ENCODE measurements at regions not wholly inside any gene's neighbourhood (a gene's known extent, or its start where the extent isn't known, plus 50 kb on each side); places are given as distances from the start of the nearest gene placed in this dataset.

DNA sequence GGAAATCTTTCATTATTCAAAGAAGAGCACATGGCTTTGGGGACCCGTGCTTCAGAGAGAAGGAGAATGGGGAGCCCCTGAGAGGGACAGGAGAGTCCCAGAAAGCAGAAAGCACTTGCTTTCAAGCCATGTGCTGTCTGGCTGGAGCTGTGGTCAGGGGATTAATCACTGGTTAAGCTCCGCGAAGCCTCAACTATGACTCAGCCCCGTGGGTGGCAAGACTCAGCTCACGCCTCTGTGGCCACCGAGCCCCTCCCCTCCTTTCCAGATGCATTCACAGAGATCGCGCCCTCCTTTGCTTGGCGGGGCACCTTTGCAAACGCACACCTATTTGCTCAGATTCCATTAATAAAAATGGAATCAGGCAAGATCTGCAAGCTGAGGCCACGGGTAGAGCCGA, 202.9 kb upstream of the TCERG1L start:
- no peak overlapping the region for H3K4me2 ChIP-seq (ENCODE audit: low read length)
- no peaks in the 10 kb centered on the region for H3K36me3 ChIP-seq (ENCODE audit: control insufficient read depth, low read length)
- H3K27me3 ChIP-seq (ENCODE audit: control insufficient read depth, low read length), result no peaks in the 10 kb centered on the region
- H3K4me1 ChIP-seq (ENCODE audit: control insufficient read depth, low read length), result no peaks in the 10 kb centered on the region
- H3K4me3 ChIP-seq (ENCODE audit: low read length), result no peak overlapping the region
- H3F3A ChIP-seq (ENCODE audit: control insufficient read depth, insufficient read depth), result no peaks in the 10 kb centered on the region
- peaks cover 6% of the 10 kb centered on the region; the same call in 1 of the 2 replicates for H3K9me3 ChIP-seq (ENCODE audit: control insufficient read depth, insufficient read depth, low read length)
- H3K27ac ChIP-seq (ENCODE audit: low read depth, low read length), result no peak overlapping the region
- no peaks in the 10 kb centered on the region for H3K79me2 ChIP-seq (ENCODE audit: control insufficient read depth, low read length)
- H4K20me1 ChIP-seq (ENCODE audit: control insufficient read depth, insufficient read depth, low read depth, low read length), result no peaks in the 10 kb centered on the region
- TF ChIP-seq EZH2phosphoT487 (IDR thresholded peaks at IDR 0.05; ENCODE audit: borderline replicate concordance, low read length), result no peak
- TF ChIP-seq, protein P1, sequence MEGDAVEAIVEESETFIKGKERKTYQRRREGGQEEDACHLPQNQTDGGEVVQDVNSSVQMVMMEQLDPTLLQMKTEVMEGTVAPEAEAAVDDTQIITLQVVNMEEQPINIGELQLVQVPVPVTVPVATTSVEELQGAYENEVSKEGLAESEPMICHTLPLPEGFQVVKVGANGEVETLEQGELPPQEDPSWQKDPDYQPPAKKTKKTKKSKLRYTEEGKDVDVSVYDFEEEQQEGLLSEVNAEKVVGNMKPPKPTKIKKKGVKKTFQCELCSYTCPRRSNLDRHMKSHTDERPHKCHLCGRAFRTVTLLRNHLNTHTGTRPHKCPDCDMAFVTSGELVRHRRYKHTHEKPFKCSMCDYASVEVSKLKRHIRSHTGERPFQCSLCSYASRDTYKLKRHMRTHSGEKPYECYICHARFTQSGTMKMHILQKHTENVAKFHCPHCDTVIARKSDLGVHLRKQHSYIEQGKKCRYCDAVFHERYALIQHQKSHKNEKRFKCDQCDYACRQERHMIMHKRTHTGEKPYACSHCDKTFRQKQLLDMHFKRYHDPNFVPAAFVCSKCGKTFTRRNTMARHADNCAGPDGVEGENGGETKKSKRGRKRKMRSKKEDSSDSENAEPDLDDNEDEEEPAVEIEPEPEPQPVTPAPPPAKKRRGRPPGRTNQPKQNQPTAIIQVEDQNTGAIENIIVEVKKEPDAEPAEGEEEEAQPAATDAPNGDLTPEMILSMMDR (IDR thresholded peaks at IDR 0.05; ENCODE audit: low read depth, low read length, poor library complexity, severe bottlenecking), result no peak
- H3K9me2 ChIP-seq (replicated peaks; ENCODE audit: control insufficient read depth, low read length), result no peaks in the 10 kb centered on the region

DNA sequence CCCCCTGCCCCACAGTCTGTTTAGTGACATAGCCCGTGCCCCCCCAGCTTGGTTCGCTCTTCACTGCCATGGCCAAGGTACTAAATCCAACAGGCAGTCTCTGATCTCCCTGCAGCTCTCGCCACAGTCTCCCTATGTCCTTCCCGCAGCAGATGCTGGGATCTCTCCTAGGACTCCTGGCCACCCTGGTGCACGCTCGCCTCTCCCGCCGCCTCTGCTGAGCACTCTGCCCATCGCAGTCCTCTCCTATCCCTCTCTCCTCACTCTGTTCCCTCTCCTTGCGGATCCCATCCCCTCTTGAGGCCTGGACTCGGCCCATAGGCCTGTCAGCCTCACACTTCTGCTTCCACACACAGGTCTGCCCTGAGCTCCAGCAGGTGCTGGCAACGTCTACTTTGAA, 204.8 kb upstream of the TCERG1L start:
- Histone ChIP-seq H3K36me3 (ENCODE audit: control insufficient read depth, low read length) (no peaks in the 10 kb centered on the region), H3K9me2 (replicated peaks; ENCODE audit: control insufficient read depth, low read length) (no peaks in the 10 kb centered on the region), H3K27me3 (ENCODE audit: control insufficient read depth, low read length) (no peaks in the 10 kb centered on the region), H3K4me3 (ENCODE audit: low read length) (no peak overlapping the region), H3K4me1 (ENCODE audit: control insufficient read depth, low read length) (no peaks in the 10 kb centered on the region), H3K4me2 (ENCODE audit: low read length) (no peak overlapping the region), H3F3A (ENCODE audit: control insufficient read depth, insufficient read depth) (no peaks in the 10 kb centered on the region), H3K79me2 (ENCODE audit: control insufficient read depth, low read length) (no peaks in the 10 kb centered on the region), H3K27ac (ENCODE audit: low read depth, low read length) (no peak overlapping the region), H3K9me3 (ENCODE audit: control insufficient read depth, insufficient read depth, low read length) (peaks cover 6% of the 10 kb centered on the region; the same call in 1 of the 2 replicates), H4K20me1 (ENCODE audit: control insufficient read depth, insufficient read depth, low read depth, low read length) (no peaks in the 10 kb centered on the region)
- TF ChIP-seq, protein P1 (IDR thresholded peaks at IDR 0.05; ENCODE audit: low read depth, low read length, poor library complexity, severe bottlenecking), result no peak
- no peak for TF ChIP-seq EZH2phosphoT487 (IDR thresholded peaks at IDR 0.05; ENCODE audit: borderline replicate concordance, low read length)

DNA sequence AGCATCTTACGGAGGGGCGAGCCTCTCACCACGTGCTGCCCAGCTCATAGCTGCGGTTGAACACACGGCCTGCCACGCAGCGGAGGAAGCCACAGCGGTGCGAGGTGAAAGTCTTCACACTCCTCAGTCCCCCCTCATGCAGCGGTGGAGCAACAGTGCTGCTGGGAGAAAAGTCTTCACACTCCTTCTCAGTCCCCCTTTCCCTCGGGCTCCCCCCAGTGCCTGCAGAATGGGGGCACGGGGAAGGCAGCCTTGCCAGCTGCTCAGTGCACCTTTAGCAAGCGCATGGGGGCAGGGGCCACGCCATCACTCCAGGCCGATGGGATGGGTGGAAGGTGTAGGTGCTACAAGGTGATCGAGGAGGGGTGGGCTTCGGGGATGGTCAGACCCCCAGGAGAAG, 206.3 kb upstream of the TCERG1L start:
- no peaks in the 10 kb centered on the region for H3K9me2 ChIP-seq (replicated peaks; ENCODE audit: control insufficient read depth, low read length)
- no peaks in the 10 kb centered on the region for H3F3A ChIP-seq (ENCODE audit: control insufficient read depth, insufficient read depth)
- H3K4me2 ChIP-seq (ENCODE audit: low read length), result no peak overlapping the region
- no peaks in the 10 kb centered on the region for H3K36me3 ChIP-seq (ENCODE audit: control insufficient read depth, low read length)
- no peak overlapping the region for H3K27ac ChIP-seq (ENCODE audit: low read depth, low read length)
- TF ChIP-seq, protein P1 (IDR thresholded peaks at IDR 0.05; ENCODE audit: low read depth, low read length, poor library complexity, severe bottlenecking), result no peak
- TF ChIP-seq EZH2phosphoT487 (IDR thresholded peaks at IDR 0.05; ENCODE audit: borderline replicate concordance, low read length), result no peak
- no peak overlapping the region for H3K4me3 ChIP-seq (ENCODE audit: low read length)
- H4K20me1 ChIP-seq (ENCODE audit: control insufficient read depth, insufficient read depth, low read depth, low read length), result no peaks in the 10 kb centered on the region
- no peaks in the 10 kb centered on the region for H3K4me1 ChIP-seq (ENCODE audit: control insufficient read depth, low read length)
- H3K79me2 ChIP-seq (ENCODE audit: control insufficient read depth, low read length), result no peaks in the 10 kb centered on the region
- no peaks in the 10 kb centered on the region for H3K27me3 ChIP-seq (ENCODE audit: control insufficient read depth, low read length)
- no peaks in the 10 kb centered on the region for H3K9me3 ChIP-seq (ENCODE audit: control insufficient read depth, insufficient read depth, low read length)

Data from DOHH2 (cell line).